Limb (tissue), 2 donors: ENCODE measurements at regions not wholly inside any gene's neighbourhood (a gene's known extent, or its start where the extent isn't known, plus 50 kb on each side); places are given as distances from the start of the nearest gene placed in this dataset.
"Not testable (repeated sequence)": the region's sequence is repeated elsewhere in the genome, so short reads cannot be mapped to it uniquely, and the experiment has no call there.

Source experiments
- DNase-seq, 2 donors: peaks; one replicate each; pipeline ENCODE4 v3.0.0-alpha.2; 2016; ENCODE audit errors: extremely low spot score in 2 of 2

DNA sequence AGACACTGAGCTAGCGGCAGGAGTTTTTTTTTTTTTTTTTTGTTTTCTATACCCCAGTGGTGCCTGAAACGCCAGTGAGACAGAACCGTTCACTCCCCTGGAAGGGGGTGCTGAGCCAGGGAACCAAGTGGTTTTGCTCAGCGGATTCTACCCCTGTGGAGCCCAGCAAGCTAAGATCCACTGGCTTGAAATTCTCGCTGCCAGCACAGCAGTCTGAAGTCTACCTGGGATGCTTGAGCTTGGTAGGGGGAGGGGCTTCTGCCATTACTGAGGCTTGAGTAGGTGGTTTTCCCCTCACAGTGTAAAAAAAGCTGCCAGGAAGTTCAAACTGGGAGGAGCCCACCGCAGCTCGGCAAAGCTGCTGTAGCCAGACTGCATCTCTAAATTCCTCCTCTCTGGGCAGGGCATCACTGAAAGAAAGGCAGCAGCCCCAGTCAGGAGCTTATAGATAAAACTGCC, 173.0 kb downstream of the DMAC1 start:
- not testable (repeated sequence) for DNase-seq

DNA sequence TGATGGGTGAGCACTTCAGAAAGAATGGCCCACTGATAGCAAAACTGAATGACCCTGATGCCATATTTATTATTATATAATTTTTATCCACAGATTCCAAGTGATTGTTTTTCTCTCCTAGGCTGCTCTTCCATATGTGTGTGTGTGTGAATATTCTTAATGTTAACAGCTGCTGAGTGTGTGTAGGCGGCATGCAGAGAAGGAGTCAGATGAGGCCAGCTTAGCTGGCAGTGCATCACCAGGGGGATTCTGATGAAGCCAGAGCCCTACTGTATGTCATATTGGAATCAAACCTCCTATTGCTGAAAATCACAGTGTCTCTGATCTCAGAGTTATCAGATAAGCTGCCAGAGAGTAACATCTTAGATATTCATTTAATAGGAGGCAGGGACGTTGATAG, 177.1 kb downstream of the DMAC1 start:
- DNase-seq: no peak

DNA sequence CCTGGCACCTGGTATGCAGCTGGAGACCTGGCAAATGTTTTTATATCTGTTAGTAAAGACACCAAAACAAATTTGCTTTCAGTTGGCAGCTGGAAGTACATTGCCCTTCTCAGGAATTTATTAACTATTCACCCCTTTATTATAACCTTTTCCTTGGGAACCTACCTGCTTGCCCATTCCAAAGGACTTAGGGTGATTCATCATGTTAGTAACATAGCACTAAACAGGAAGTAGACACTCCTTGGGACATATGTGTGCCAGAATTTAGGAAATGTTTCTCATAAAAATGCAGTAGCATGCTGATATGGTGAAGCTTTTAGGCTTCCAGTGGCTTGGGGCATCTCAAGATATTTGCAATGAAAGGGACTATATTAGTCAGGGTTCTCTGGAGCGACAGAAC, 184.2 kb downstream of the DMAC1 start:
- no peak for DNase-seq

DNA sequence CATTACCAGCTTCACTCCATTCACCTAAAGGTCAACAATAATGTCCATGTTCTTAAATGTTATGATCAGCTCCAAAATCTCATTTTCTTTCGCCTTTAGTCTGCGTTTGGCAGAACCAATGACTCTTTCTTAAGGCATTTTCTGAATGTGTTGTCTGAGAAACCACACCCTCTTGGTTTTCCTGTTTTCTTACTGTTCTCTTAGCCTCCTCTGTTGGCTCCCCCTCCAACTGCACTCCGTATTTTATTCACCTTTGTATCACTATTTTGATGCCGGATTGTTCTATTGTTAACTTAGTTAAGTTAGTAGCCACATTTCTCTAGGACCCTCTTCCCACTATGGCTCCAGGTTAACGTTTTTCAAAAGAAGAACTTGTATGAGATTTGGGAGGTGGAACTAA, 185.6 kb downstream of the DMAC1 start:
- no peak for DNase-seq

DNA sequence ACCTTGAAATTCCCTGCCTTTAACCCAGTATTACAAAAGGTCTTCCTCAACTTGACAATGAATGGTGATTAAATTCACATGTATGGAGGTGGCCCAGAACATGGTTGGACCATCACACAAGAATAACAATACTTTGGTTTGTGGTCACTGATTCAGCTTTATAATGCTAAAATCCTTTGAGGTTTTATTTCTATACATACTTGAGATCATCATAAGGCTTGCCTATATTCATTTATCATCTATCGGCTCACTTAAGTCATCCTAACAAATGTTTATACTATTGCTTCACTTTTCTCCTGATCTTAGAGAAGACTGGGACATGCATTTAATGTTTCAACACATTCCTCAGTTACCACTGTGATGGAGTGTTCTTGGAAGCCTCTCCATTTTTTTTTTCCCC, 191.3 kb downstream of the DMAC1 start:
- DNase-seq: no peak

DNA sequence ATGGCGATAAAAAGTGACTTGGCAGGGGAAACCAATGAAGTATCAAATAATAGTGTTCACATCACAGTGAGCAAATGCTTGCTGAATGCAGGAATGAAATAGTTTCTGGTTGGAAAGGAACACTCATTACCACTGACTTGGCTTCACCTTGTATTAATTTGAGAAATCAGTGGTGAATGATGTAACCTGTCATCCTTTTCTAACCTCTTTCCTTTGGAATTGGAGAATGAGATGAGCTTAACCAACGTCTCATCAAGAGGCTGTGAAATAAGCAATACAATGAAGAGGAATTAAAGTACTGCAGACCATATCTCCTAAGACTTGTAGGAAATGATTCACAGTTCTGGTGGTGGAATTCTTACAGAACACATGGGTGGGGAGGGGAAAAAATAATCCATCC, 192.2 kb downstream of the DMAC1 start:
- DNase-seq: no peak

DNA sequence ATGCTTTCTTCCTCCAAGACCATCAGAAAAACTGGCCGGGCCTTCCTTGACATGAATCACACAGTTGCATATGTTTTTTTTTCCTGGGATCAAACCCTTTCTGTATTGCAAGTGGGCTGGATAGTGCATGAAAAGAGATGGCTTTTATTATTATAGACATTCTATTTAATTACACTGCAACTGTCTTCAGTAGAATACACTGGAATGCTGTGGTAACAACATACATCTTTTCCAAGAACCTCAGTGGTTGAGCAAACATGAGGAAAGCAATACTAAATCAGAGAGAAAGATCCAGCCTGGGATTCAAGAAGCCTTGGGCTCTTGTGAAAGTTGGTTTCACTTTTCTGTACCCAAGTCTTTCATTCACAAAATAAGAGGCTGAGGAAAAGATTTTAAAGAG, 193.0 kb downstream of the DMAC1 start:
- DNase-seq: no peak

DNA sequence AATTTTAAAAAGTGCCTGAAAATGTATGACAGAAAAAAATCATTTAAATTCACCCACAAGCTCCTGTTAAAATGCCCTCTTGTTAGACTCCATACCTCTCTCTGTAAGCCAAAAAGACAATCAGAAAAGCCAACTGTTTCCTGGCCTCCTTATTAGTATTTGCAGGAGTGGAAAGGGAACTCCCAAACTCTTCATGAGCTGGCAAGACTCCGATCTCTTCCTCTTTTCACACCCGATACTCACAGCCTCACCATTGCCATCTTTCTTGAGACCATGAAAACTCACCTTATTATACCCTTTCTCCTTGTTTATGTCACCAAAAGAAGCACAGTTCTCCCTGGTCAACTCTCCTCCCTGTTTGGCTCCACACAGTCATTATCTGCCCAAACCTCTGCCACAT, 197.8 kb downstream of the DMAC1 start:
- DNase-seq: no peak

DNA sequence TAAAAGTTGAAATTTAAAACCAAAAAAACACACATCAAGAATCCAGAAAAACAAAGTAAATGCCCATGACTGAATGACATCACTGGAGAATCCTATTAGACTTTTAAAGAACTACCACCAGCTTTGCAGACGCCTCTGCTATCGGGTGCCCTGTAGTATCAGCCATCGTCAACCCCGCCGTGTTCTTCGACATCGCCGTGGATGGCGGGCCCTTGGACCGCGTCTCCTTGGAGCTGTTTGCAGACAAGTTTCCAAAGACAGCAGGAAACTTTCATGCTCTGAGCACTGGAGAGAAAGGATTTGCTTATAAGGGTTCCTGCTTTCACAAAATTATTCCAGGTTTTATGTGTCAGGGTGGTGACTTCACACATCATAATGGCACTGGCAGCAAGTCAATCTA, 201.9 kb downstream of the DMAC1 start:
- DNase-seq: no peak

DNA sequence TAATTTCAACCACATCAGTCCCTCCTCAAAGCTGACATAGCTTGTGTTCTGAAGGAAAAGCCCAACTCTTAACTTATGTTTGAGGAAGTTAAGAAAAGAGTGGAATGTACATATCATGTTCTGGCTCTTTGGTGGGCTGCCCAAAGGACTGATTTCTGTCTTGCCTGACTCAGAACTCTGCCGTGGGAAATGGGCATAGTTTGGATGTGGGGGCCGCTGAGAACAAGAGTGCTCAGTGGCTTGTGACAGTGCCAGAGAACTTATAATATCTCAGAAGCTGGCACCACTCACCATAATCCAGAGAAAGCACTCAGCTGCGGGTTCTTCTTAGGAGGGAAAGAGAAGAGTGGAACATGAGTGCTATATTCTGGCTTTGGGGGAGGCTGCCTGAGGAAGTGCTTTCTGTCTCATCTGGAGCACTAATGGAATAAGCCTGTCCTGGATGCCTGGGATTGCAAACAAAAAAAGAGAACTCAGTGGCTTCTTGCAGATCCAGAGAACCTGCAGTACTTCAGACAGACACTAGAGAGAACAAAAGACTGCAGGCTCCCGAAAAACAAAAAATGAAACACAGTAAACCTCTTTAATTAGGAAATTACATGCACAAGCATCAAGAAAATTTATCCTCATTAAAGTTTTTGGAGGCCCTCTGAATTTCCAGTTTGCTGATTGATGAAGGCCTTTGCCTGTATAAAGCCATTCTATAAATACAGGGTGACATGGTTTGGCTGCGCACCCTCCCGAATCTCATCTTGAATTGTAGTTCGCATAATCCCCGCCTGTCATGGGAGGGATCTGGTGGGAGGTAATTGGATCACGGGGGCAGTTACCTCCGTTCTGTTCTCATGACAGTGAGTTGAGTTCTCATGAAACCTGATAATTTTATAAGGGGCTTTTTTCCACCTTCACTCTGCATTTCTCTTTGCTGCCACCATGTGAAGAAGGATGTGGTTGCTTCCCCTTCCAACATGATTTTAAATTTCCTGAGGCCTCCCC, 207.0 kb downstream of the DMAC1 start:
- no peak for DNase-seq

DNA sequence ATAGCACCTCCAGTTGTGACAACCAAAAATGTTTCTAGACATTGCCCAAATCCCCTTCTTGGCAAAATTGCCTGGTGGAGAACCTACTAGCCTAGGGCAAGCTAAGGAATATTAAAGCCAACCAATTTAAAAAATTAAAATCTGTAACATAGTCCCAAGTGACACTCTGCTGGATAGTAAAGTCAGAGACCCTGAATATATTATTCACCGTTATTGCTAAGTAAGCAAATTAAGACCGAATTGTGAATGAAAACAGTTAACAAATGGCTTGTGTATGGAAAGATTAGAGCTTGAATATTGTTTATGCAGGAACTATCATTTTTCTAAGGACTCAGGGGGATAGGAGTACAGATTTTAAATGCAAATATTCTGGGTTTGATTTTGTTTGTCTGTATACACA, 208.1 kb downstream of the DMAC1 start:
- no peak for DNase-seq

DNA sequence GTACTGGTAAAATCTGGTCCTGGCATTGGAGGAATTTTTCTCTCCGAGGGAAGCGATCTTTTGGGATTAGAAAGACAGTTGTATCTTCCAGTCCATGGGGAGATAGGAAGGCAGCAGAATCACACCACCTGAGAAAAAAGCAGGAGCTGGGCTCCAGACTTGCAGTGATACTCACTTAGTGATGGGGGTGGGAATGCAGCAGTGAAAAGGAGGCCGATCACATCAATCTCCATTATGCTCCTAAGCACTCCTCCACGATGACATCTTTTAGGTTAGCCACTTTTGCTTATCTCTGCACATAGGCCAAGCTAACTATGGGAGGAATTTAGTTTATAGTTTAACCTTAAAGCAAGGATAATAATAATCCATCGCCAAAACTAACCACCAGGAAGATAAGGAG, 219.0 kb downstream of the DMAC1 start:
- no peak for DNase-seq

DNA sequence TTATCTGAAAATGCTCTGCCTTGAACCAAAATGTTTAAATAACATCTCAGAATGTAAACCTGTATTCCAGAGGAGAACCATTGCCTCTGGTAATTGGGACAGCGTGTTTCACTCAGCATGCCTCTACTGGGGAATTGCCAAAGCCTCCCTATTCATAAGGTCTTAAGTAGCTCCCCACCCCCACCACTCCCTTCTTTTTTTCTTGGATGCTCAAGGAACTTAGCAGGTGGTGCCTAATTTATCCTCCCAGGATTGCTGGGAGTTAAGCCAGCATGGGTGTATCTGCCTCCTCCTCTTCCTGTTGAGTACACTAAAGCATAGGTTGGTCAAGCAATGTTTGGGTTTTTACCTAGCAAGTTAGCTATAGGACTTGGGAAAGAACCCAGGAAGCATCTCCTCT, 220.2 kb downstream of the DMAC1 start:
- peak in 1 of 2 donors; percentile 3 for DNase-seq

DNA sequence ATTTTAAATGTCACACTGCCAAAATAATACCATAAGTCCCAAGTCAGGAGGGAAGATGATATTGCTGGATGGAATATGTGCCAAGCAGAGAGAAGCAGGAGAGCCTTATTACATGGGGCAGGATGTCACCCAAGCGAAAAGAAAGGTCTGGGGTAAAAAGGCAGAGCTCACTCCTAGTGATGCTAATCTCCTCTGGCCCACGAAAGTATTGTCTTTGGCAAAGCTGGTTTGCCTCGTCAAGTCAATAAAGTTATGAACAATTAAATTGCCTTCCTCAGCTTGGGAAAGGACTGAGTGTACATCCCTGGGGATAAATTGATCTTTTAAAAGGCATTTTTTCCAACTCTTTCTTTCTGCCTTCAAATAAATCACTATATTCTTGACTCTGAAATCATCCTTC, 220.6 kb downstream of the DMAC1 start:
- no peak for DNase-seq

DNA sequence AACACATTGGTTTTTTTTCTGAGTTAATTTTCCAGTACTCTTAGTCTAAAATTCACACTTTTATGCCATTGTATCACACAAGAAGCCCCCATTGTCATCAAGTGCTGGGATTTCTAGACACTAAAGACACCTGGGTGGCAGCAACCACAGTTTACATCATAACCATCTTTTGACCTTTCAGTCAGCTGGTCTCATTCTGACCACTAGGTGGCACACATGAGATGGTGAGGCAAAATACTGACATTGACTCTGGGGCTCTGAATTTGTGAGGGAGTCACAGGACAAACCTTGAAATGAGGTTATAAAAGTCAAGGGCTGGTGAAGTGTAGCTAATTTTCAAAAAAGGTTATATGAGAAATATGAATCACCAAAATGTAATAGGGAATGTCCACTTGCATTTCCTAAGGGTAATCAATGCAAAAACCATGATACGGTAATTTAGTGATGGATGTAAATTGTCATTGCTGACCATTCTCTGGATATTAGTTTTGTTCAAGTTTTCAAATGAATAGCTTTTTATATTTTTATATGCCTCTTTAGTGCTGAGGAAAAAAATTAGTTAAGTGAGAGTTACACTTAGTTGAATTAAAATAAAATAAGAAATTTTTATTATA, 229.4 kb downstream of the DMAC1 start:
- peak in 1 of 2 donors; percentile 39 for DNase-seq

DNA sequence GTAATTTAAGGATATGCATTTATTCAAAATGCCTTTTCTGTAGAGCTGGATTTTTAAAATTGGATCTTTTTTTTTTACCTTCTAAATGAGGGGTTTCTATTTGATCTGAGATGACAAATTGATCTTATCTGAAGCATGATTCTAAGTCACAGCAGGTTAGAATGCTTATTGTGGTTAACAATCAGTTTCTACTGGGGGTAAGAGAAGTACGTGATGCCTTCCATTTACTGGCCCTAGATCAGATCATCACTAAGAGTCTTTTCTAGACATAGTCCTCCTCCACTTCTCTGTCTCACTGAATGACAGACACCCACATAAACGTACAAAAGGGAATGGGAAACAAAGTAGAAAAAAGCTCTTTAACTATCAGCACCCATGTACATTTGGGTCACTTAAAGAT, 231.9 kb downstream of the DMAC1 start:
- no peak for DNase-seq

DNA sequence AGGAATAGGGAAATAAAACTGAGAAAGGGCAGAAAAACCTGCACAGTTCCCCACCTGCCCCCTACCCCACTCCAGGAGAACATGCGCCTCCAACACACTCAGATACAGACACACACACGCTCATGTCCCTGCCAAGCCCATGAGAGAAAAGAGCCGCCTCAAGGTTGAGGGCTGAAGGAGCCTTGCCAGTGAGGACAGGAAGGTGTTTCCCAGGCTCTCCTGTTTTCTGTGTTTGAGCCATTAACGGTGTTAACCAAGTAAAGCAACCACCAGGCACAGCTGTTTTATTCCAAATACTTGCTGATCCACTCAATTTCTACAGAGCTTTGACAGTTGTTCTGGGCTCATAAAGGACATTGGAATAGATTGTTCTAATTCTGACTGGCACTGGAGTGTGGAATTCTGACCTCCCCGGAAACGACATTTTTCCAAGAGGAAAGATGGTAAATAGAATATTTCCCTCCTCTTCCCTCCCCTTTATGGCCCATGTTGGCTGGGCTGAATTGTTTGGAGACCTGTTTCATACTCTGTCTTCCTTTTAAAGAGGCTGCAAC, 238.0 kb downstream of the DMAC1 start:
- peak in 1 of 2 donors; percentile 21 for DNase-seq

DNA sequence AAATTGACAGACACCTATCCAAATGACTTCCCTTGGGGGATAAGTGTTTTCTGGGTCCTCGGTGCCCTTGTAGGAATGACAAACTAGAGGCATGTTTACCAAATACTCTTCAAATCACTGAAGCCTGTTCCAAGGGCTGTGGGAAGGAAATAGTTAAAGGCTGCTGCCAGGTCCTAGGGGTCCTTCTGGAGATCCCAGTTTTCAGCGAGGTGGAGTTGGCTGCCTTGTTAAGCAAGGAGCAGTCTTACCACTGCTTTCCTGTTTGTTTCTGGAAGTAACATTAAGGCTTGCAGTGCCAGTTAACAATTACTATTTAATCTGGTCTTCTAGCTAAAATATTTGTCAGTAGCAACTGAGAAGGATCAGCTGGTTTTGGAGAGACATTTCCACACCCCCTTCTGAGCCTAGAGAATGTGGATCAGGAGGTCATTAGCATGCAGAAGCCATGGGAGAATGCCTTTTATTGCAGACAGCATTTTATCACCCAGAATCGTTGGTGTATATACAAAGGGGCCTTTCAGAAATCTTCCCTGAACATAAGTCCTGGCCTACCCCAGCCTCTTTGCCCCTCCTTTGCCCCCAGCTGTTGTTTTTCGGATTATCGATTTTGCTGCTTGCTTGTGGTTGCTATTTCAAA, 238.8 kb downstream of the DMAC1 start:
- DNase-seq: peak in 1 of 2 donors; percentile 40

DNA sequence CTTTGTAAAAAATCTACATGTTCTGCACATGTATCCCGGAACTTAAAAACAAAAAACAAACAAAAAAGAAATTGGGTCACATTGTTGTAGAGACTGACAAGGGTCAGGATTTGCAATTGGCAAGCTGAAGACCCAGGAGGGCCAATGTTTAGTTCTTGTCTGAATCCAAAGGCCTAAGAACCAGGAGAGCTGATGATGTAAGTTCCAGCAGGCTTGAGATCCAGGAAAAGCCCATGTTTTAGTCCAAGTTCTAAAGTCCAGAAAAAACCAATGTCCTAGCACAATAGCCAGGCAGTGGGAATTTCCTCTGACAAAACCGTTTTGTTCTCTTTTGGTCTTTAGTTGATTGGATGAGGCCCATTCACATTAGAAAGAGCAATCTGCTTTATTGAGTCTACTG, 244.9 kb downstream of the DMAC1 start:
- DNase-seq: no peak

DNA sequence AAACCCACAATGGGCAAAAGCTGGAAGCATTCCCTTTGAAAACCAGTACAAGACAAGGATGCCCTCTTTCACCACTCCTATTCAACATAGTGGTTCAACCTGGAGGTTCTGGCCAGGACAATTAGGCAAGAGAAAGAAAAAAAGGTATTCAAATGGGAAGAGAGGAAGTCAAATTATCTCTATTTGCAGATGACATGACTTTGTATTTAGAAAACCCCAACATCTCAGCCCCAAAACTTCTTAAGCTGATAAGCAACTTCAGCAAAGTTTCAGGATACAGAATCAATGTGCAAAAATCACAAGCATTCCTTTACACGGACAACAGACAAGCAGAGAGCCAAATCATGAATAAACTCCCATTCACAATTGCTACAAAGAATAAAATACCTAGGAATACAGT, 246.9 kb downstream of the DMAC1 start:
- DNase-seq: not testable (repeated sequence)

DNA sequence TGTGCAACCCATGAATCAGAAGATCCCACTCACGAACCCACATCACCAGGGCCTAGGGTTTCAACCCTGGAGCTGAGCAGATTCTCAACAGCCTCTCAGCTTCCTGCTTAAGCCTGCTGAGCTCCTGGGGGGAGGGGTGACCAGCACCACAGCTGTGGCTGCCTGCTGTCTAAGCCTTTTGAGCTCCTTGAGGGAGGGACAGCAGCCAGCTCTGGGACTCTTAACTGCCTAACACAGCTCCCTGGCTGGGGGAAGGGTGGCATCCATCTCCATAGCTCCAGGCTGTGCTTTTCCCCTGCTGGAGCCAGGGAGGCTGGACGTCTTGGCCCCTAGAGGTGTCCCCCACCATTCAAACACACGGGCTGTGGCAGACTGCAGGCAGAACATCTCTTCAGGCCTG, 250.3 kb downstream of the DMAC1 start:
- DNase-seq: peak; percentile 58 to 68

DNA sequence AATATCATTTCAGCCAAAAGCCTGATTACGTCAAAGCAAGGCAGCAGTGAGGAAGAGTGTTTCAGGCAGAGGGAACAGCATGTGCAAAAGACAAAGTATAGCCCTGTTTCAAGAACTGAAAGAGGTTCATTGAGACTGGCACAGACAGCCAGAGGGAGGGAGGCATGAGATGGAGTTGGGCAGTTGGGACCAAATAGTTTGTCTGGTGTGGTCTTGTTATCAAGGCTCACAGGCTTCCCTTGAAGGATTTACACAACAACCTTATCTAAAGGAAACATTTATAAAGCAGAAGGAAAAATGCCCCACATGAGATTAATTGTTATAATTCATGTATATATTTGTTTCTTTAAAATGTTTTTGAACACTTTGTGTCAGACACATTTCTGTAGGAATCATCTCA, 253.3 kb downstream of the DMAC1 start:
- no peak for DNase-seq
